Chondrocyte (in vitro differentiated cells): ENCODE measurements at regions not wholly inside any gene's neighbourhood (a gene's known extent, or its start where the extent isn't known, plus 50 kb on each side); places are given as distances from the start of the nearest gene placed in this dataset.

Experiments
- DNase-seq: peaks from one replicate; pipeline ENCODE4 v3.0.0; 2021; ENCODE audit warnings: mixed read lengths, low spot score
- H3K27ac Mint-ChIP-seq: one replicate; pipeline ENCODE4 v1.8.0; 2021; ENCODE audit warnings: mild to moderate bottlenecking, moderate library complexity, mixed read lengths; ENCODE audit not compliant: unreplicated experiment
- H3K27me3 Mint-ChIP-seq: 2 replicates; pipeline ENCODE4 v1.8.0; 2021; ENCODE audit warnings: low read depth, mixed read lengths
- H3K36me3 Mint-ChIP-seq: 2 replicates; pipeline ENCODE4 v1.8.0; 2021; ENCODE audit warnings: low read depth, mixed read lengths
- H3K4me1 Mint-ChIP-seq: 2 replicates; pipeline ENCODE4 v1.8.0; 2021; ENCODE audit warnings: low read depth, mild to moderate bottlenecking, mixed read lengths
- H3K4me3 Mint-ChIP-seq: one replicate; pipeline ENCODE4 v1.8.0; 2021; ENCODE audit warnings: mild to moderate bottlenecking, moderate library complexity, mixed read lengths; ENCODE audit not compliant: unreplicated experiment
- H3K9me3 Mint-ChIP-seq: 2 replicates; pipeline ENCODE4 v1.8.0; 2021; ENCODE audit warnings: low read depth, mixed read lengths
- TF ChIP-seq, protein P1 (sequence below): fragments of 200-600 bp; sonication (generic); IDR thresholded peaks from 2 replicates; pipeline ENCODE4 v1.5.0; 2021; ENCODE audit warnings: antibody characterized with exemption, mild to moderate bottlenecking, moderate library complexity

- H3K27ac Mint-ChIP-seq: no peak overlapping the region
- H3K36me3 Mint-ChIP-seq: peaks cover 3% of the 10 kb centered on the region
- peaks cover 72% of the 10 kb centered on the region for H3K27me3 Mint-ChIP-seq
Measured at GRCh38 chr17:79374087-79374689, 236.7 kb downstream of the RBFOX3 start.

DNA sequence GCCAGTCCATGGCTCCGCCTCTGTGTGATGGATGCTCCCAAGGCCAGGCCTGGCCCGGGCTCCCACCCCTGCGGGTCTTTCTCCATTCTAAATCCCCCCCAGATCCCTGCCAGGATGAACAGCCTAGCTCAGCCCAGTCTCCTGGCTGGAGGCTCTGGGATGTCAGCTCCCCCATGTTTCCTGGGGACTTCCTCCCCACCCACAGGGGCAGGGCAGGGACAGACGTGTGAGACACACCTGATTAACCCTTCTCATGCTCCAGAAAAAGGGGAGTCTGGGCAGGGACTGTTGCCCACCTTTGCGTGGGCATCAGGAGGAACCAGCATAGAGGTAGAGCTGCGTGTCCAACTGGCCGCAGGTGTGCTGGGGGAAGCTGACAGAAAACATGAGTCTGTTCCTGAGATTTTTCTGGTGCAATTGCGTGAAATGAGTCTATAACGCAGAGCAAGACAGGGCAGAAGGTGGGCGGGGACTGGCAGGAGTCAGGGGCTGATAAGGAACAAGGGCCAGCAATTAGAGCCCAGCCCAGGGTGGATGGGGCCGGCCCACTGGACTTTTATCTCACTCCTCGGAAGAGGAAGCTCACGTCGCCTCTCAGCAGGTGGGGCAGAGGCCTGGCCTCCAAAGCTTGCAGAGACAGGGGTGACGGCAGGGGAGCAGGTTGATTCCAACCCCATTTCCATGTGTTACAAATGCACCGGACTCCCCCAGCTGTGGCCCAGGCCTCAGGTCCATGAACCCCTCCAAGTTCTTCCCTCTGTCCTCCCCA is 238.2 kb downstream of the RBFOX3 start:
- DNase-seq: no peak
- no peaks in the 10 kb centered on the region for H3K4me1 Mint-ChIP-seq
- no peak overlapping the region for H3K4me3 Mint-ChIP-seq
- TF ChIP-seq, protein P1, sequence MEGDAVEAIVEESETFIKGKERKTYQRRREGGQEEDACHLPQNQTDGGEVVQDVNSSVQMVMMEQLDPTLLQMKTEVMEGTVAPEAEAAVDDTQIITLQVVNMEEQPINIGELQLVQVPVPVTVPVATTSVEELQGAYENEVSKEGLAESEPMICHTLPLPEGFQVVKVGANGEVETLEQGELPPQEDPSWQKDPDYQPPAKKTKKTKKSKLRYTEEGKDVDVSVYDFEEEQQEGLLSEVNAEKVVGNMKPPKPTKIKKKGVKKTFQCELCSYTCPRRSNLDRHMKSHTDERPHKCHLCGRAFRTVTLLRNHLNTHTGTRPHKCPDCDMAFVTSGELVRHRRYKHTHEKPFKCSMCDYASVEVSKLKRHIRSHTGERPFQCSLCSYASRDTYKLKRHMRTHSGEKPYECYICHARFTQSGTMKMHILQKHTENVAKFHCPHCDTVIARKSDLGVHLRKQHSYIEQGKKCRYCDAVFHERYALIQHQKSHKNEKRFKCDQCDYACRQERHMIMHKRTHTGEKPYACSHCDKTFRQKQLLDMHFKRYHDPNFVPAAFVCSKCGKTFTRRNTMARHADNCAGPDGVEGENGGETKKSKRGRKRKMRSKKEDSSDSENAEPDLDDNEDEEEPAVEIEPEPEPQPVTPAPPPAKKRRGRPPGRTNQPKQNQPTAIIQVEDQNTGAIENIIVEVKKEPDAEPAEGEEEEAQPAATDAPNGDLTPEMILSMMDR: no peak
- H3K9me3 Mint-ChIP-seq: no peaks in the 10 kb centered on the region
- H3K27me3 Mint-ChIP-seq: peaks cover 72% of the 10 kb centered on the region
- no peak overlapping the region for H3K27ac Mint-ChIP-seq
- peaks cover 3% of the 10 kb centered on the region for H3K36me3 Mint-ChIP-seq

More at GRCh38 chr17:79374087-79374689, 236.7 kb downstream of the RBFOX3 start:
- no peaks in the 10 kb centered on the region for H3K9me3 Mint-ChIP-seq
- no peak overlapping the region for H3K4me3 Mint-ChIP-seq
- TF ChIP-seq, protein P1: no peak
- no peaks in the 10 kb centered on the region for H3K4me1 Mint-ChIP-seq
- DNase-seq: no peak

DNA sequence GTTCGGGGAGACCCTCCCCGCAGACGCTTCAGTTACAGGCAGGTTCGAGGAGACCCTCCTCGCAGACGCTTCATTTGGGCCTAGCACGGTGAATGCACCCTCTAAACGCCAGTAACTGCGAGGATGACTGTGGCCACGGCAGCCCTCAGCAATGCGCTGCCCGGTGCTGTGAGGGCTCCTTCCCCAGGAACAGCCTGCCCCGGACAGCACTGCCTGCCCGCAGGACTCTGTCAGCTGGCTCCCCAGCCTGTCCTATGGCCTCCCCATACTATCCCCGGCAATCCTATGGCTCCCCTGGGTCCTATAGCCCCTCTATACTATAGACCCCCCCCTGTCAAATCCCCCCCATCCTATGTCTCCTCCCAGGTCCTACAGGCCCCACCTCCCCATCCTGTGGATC is 238.9 kb downstream of the RBFOX3 start:
- TF ChIP-seq, protein P1: no peak
- Mint-ChIP-seq H3K4me3 (no peak overlapping the region), H3K36me3 (peaks cover 3% of the 10 kb centered on the region), H3K4me1 (no peaks in the 10 kb centered on the region), H3K9me3 (no peaks in the 10 kb centered on the region), H3K27me3 (peaks cover 73% of the 10 kb centered on the region), H3K27ac (no peak overlapping the region)
- no peak for DNase-seq

GRCh38 chr17:79370594-79370993 is 240.3 kb downstream of the RBFOX3 start:
- Mint-ChIP-seq H3K4me1 (no peaks in the 10 kb centered on the region), H3K9me3 (no peaks in the 10 kb centered on the region), H3K36me3 (peaks cover 3% of the 10 kb centered on the region), H3K27me3 (peaks cover 71% of the 10 kb centered on the region), H3K4me3 (no peak overlapping the region), H3K27ac (no peak overlapping the region)
- no peak for DNase-seq
- TF ChIP-seq, protein P1: no peak

DNA sequence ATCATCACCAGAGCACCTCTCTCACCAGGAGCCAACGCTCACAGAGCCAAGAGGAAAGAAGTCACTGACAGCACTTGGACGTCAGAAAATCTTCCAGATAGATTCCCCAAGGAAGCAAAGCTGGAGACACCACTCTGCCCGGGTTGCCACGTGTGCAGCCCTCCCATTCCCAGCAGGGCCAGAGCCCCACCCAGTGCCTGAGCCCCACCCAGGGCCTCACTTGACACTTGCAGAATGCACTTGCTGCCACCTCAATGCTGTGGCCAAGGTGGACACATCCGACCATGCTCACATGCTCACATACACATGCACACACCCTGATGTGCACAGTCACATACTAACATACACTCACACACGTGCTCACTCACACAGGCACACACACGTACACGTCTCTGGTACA is 240.7 kb downstream of the RBFOX3 start:
- Mint-ChIP-seq H3K9me3 (no peaks in the 10 kb centered on the region), H3K36me3 (peaks cover 3% of the 10 kb centered on the region), H3K27me3 (peaks cover 72% of the 10 kb centered on the region), H3K4me3 (no peak overlapping the region), H3K27ac (no peak overlapping the region), H3K4me1 (no peaks in the 10 kb centered on the region)
- no peak for DNase-seq
- TF ChIP-seq, protein P1: no peak
